NCI-H1417 treated with DMSO at 0.1 percent for 48 hours (cell line): ENCODE measurements at regions not wholly inside any gene's neighbourhood (a gene's known extent, or its start where the extent isn't known, plus 50 kb on each side); places are given as distances from the start of the nearest gene placed in this dataset.

ENCODE experiments used
- DNase-seq: peaks from one replicate; lab custom pipeline; 2025; lab: John Stamatoyannopoulos, UW

GRCh38 chr14:62087191-62087590 lies 325.0 kb downstream of the SNAPC1 start:
- DNase-seq, result no peak

DNA sequence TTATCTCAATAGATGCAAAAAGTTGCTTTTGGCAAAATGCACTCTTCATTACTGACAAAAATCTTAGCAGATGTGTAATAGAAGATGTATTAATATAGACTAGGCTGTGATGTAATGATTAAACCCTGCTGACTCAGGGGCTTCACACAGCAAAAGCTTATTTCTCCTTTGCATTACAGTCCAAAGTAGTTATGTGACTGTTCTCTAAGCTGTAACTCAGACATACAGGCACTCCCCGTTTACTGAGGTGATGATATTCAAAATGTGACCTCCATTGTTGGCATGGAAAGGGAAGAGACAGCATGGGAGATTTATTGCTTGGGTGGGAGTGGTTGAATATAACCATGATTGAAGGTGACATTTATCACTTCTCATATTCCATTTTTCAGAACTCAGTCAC lies 331.5 kb downstream of the SNAPC1 start:
- DNase-seq, result no peak

DNA sequence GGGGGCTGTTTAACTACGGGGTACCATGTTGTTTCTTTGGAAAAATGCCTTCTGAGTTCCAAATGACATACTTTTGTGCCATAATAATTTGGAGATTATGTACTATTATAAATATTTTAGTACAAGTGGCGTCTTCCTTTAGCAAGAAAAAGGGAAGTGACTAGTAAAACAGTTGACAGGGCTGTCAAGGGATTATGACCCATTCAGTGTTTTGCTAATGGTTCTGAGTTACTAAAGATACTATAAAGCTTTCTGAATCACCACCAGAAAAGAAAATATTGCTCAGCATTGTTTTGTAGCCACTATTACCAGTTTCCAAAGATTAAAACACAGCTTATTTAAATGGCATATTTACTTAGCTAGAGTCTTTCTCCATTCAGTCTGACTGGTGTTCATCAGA lies 334.9 kb downstream of the SNAPC1 start:
- DNase-seq, result no peak

DNA sequence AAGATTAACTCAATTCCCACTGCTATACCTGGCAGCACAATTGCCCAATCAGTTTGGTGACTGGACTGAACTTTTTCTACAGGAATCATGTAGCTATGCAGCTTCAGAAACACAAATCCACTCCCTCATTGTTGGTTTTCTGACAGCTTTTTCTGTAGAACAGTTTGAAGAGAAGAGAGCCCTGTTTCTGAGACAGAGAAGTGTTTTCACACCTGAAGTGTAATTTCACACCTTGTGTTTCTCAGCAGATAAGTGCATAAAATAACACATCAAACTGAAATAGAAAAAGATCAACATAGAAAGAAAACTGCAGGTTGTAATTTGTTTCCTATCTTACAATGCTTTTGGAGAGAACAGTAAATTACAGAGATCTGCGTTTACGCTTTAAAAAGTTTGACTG lies 335.6 kb downstream of the SNAPC1 start:
- DNase-seq, result no peak

DNA sequence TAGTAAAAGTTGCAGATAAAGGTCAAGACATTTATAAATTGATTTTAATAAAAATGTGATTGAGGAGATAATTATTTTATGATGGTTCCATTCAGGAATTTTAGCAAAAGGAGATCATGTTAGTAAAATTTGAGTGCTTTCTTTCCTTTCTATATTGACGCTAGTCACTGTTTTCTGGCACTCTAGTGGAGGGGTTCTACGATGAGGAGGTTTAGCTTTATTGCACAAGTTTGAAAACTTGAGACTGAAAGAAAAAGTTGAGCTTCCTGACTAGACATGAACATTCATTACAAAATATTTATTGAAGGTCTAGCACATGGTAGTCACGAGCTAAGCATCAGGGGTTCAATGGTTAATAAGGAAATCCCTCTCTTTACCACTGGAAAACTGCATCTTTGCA lies 336.1 kb downstream of the SNAPC1 start:
- no peak for DNase-seq

GRCh38 chr14:62099091-62099490 lies 336.9 kb downstream of the SNAPC1 start:
- DNase-seq, result no peak

- no peak for DNase-seq
Observed at GRCh38 chr14:62101189-62101588, 339.0 kb downstream of the SNAPC1 start.

DNA sequence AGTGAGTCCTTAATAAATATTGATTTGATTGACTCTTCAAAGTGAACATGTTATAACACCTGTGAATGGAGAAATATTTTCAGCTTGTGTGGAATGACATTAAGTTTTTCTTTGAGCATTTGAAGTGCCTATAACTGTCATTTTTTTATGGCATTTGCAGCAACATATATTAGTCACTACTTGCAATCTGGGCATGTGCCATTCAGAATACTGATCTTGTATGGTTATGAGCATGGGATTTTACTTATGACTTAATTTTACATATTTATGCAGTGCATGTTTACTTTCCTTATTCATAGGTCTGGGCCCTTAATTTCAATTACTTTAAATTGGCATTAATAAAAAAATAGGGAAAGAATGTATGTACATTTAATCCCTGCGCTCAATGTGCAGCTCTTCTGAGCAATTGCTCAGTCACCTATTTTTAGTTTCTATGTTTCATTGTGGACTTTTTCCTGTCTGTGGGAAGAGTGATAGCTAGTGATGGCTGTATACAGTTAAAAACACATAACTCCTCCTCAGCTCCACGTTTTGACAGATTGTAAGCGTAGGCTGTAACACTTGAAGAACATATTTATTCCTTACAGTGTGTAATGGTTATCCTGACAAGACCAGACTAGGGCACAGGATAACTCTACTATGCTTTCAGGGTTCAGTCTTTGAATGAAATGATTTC lies 339.6 kb downstream of the SNAPC1 start:
- no peak for DNase-seq

GRCh38 chr14:62102349-62102725 lies 340.1 kb downstream of the SNAPC1 start:
- no peak for DNase-seq

DNA sequence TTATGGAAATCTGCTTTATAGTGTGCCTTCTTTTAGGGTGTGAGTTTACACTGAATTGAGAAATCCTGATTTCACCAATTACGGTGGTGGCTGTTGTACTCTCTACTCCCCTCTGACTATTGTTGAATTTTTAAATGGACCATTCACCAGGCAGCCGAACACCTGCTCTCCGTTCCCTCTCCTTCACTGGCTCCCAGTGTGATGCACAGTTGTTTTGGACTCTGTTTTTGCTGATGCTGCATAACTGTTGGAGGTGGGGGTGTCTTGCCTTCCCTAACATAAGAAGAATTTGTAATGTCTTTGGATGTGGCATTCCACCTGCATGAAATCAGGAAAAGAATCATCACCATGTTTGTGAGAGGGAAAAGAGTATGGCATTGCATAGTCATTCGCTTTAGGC lies 341.2 kb downstream of the SNAPC1 start:
- peak; percentile 70 for DNase-seq

DNA sequence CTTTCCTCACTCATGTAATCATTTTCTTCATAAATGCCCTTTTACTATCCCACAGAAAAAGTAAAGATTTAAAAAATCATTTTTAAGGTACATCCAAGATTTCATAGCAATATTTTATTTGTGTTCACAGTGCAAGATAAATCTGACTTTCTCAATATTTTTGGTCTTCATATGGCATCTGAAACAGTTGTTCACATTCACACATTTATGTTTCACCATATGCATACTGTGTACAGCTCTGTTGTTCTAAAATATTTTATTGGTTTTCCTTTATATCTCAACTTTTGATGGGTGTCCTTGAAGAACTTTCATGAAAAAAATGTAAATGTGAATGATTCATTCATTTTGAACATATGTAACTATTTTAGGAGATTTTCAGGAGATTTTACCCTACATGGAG lies 348.7 kb downstream of the SNAPC1 start:
- DNase-seq, result no peak

GRCh38 chr14:62117010-62117750 lies 355.0 kb downstream of the SNAPC1 start:
- DNase-seq, result peak; percentile 78

DNA sequence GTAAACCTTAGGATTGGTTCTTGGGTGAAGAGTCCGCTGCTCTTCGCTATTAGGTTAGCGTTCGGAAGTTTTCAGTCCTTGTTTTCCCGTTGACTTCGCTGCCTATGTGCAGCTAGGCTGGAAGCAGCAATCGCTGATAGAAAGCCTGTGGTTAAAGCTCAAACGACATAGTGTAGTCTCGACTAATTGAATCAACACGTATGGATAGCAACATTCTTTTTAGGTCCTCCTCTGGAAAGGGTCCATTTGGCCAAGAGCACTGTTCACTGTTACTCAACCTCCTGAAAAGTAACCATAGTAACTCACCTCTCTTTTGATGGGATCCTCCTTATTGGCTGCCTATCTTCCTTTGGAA lies 355.5 kb downstream of the SNAPC1 start:
- no peak for DNase-seq

DNA sequence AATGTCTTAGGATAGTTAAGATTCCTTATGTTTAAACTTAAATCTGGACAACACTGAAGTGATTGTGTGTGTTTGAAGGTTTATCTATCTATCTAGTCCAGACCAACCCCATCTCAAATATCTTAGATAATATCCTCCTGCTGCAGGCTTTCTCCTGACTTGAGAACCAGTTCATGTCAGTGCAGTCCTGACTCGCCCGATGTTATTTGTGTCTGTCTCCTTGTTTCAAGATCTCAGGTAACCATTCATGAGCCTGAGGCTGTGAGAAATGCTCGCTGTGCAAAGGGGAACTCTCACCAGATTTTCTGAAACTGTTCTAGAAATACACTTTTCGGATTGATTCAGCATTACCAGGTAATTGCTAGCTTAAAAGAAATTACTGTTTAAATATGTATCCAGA lies 356.2 kb downstream of the SNAPC1 start:
- DNase-seq, result no peak

- DNase-seq, result no peak
Observed at GRCh38 chr14:62118871-62119270, 356.7 kb downstream of the SNAPC1 start.

GRCh38 chr14:62123961-62124360 lies 361.7 kb downstream of the SNAPC1 start:
- DNase-seq, result no peak

- no peak for DNase-seq
Observed at GRCh38 chr14:62125793-62126192, 363.6 kb downstream of the SNAPC1 start.

DNA sequence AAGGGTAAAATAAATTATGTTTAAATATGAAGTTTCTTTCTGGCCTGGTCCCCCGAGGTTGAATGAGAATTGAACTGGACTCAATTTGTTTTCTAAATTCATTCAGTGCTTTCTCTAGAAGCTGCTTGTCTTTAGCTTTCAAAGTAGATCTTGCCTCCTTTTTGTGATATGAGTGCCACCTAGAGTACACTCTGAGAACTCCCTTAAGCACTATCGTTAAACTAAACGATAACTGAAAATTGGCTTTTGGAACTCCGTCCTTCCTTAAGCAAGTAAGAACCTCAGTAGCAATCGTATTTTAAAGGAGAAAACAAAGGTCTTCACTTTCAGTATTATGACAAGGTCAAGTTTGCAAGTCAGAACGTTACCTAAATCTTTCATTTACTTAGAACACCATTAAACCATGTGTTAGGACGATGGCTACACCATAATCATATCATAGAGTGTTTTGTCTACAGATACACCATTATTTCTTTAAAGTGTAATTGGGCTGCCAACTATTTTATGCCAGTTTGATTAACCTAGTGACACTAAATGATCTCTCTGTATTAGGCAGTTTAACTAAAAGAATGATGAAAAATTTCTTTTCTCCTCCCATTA lies 364.8 kb downstream of the SNAPC1 start:
- peak; percentile 30 for DNase-seq

DNA sequence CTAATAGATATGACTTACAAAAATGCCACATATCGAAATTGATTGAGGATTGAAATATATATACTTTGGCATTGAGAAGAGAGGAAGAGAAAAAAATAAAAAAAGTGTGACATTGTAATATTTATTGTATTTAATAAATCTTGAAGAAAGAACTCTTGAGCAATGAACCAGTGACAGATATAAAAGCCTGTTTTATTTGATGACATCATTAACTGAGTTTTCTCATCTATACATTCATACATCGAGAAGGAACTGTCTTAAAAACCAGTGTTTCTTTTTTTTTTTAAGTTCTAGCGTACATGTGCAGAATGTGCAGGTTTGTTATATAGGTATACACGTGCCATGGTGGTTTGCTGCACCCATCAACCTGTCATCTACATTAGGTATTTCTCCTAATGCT lies 368.2 kb downstream of the SNAPC1 start:
- no peak for DNase-seq

DNA sequence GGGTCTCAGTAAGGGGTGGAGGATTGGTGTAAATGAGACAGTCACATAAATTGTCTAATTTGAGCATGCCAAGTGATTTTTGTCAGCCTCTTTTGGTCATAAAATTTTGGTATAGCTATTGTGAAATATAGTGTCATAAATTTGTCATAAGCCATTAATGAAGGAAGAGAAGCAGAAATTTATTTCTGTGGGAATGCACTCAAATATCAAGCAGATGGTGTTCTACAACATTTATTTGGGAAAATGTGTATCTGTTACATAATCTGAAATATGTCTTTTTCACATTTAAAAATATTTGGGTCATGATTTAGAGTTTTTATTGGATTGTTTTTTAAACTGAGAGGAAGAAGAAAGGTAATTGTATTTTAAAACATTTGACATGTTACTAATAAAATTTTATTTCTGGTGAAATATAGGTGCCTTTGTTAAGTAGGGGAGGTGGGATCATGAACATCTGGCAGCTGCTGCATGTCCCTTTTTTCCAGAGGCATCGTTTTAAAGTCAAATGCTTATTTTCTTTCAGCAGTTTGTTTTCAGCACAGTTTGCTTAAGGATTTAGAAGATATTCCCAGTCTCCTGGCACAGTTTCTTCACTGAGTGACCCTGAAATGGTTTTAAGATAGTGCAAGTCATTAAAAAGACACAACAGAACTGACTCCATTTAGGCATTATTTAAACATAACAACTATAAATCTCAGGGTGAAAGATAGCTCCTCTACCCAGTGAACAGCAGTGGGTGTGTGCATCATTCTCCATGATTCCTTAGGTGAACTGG lies 371.7 kb downstream of the SNAPC1 start:
- no peak for DNase-seq

DNA sequence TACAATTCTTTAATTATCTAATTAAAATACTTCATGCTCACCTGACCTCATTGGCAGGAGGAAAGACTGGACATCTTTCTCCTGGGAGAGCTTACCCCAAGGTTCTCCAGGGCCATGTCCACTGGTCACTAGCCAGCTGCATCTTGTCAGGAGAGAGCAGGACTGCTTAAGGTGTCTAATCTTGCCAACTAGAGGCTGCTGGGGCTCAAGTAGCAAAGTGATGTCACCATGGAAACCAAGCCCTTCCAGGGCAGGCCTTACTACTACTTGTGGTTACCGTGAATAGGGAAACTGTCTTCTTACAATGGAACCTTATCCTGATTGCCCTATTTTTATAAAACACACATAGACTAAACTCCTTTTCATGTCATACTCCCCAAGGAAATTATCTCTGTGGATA lies 376.4 kb downstream of the SNAPC1 start:
- DNase-seq, result no peak

DNA sequence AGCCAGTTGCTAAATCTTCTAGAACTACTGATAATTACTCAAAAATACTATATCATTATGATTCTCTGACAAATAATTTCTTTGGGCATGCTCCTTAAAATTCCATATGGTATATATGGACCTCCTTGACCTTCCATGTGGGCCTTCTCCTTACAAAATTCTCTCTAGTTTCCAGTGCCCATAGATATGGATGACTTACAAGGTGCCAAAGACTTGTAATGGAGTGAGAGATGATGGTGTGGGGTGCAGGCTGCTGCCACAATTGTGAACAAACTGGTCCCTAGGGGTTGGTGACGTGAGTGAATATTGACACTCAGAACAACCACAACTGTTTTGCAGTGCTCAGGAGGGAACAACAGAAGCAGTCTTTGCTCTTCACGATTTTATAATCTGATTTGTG lies 378.9 kb downstream of the SNAPC1 start:
- no peak for DNase-seq

- no peak for DNase-seq
Observed at GRCh38 chr14:62143245-62143644, 381.0 kb downstream of the SNAPC1 start.
